ENCODE measurements at regions not wholly inside any gene's neighbourhood (a gene's known extent, or its start where the extent isn't known, plus 50 kb on each side); places are given as distances from the start of the nearest gene placed in this dataset.

DNA sequence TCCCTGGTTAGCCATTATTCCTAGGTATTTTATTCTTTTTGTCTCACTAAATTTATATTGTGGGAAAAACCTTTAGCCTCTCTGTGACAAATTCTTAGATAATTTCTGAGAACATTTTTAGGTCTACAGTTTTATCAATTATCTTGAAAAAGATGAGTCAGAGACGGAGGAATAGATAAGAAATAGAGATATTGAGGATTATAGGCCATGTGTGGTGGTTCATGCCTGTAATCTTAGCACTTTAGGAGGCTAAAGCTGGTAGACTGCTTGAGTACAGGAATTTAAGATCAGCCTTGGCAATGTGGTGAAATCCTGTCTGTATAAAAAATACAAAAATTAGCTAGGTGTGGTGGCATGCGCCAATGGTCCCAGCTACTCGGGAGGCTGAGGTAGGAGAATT is 960.2 kb downstream of the SQOR start:
- no peak for TF ChIP-seq GABPA (IDR thresholded peaks at IDR 0.05; ENCODE audit: borderline replicate concordance, insufficient read depth, low read length)
- TF ChIP-seq TCF12 (IDR thresholded peaks at IDR 0.05; ENCODE audit: low read depth, low read length) = no peak
- TF ChIP-seq, protein P1, sequence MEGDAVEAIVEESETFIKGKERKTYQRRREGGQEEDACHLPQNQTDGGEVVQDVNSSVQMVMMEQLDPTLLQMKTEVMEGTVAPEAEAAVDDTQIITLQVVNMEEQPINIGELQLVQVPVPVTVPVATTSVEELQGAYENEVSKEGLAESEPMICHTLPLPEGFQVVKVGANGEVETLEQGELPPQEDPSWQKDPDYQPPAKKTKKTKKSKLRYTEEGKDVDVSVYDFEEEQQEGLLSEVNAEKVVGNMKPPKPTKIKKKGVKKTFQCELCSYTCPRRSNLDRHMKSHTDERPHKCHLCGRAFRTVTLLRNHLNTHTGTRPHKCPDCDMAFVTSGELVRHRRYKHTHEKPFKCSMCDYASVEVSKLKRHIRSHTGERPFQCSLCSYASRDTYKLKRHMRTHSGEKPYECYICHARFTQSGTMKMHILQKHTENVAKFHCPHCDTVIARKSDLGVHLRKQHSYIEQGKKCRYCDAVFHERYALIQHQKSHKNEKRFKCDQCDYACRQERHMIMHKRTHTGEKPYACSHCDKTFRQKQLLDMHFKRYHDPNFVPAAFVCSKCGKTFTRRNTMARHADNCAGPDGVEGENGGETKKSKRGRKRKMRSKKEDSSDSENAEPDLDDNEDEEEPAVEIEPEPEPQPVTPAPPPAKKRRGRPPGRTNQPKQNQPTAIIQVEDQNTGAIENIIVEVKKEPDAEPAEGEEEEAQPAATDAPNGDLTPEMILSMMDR (IDR thresholded peaks at IDR 0.05; ENCODE audit: control extremely low read depth in 1 of 3, insufficient read depth in 1 of 3, low read depth in 1 of 3, low read length in 3 of 3) = no peak
- TF ChIP-seq TBP (IDR thresholded peaks at IDR 0.05; ENCODE audit: low read depth, low read length) = no peak

Data from H1 (cell line).